RPMI7951 (cell line): ENCODE measurements at regions not wholly inside any gene's neighbourhood (a gene's known extent, or its start where the extent isn't known, plus 50 kb on each side); places are given as distances from the start of the nearest gene placed in this dataset.

Source experiments
- DNase-seq: peaks from one replicate; pipeline ENCODE4 v3.0.0-alpha.2; 2012; ENCODE audit warnings: low read depth

DNA sequence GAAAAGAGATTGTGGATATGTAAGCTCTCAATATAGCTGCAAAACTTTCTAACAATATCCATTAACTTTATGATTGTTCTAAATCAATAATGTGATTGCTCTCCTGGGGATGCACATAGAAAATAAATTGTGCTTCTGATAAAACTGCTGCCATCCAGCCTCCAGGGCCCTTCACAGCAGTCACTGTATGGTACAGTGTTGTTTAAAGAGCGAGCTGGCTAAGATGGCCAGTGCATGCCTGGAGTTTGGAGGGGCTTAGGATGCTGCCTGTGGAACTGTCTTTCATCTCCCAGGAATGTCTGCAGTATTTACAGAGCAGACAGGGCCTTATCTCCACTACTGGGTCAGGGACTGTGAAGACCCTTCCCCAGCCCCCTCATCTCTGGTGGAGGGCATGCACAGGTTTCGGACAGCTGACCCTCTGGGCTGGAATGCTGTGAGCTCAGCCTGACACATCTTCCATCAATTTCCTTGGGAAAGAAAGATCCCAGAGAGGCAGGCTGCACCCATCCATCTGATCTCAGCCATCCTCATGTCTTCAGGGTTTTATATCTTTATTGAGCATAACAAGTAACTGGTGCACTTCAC is 137.0 kb downstream of the PLPP3 start:
- no peak for DNase-seq

- no peak for DNase-seq
These were observed 137.8 kb downstream of the PLPP3 start for GRCh38 chr1:56441601-56442000.

GRCh38 chr1:56439610-56440264 is 139.6 kb downstream of the PLPP3 start:
- DNase-seq, result no peak

GRCh38 chr1:56438901-56439551 is 140.3 kb downstream of the PLPP3 start:
- DNase-seq, result no peak

DNA sequence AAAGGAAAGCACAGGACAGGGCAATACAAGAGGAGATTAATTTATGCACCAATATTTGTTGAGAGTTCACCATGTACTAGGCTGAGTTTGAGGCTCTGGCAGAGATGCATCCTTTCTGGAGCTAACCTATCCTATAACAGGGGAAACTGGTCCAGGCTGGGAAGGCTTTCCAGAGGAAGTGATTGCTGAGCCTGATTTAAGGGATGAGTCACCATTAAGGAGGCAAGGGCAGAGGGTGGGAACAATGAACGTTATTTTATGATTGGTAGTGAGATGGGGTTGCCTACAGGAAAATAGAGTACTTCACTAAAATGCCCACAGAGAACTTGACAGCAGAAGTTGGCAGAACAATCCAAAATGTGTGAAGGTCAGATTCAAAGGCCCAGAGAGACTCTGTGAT is 141.4 kb downstream of the PLPP3 start:
- peak; percentile 64 for DNase-seq

DNA sequence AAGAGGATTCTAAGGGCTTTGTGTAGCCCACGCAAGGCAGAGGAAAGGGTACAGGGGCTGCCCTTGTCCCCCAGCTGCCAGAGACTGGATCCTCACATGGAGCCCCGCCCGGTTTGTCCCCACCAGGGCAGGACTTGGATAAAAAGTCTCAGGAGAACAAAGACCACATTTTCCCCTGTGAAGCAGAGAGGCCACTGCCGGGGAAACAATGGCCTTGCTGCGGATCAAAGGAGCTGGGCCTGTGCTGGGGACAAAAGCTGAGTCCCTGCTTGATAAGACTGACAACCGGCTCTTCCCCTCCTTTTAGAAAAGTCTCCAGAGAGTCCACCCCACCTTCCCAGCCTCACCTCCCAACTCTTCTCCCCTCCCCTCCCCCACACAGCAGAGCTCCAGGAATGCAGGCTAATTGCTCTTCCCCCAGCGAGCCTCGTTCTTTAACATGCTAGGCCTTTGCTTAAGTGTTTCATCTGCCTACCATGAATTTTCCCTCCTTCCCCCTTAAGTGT is 142.4 kb downstream of the PLPP3 start:
- DNase-seq, result no peak

- no peak for DNase-seq
These were observed 143.1 kb downstream of the PLPP3 start for GRCh38 chr1:56436296-56436695.

- DNase-seq, result no peak
These were observed 143.7 kb downstream of the PLPP3 start for GRCh38 chr1:56435434-56436262.

GRCh38 chr1:56434740-56435139 is 144.6 kb downstream of the PLPP3 start:
- DNase-seq, result peak; percentile 64

DNA sequence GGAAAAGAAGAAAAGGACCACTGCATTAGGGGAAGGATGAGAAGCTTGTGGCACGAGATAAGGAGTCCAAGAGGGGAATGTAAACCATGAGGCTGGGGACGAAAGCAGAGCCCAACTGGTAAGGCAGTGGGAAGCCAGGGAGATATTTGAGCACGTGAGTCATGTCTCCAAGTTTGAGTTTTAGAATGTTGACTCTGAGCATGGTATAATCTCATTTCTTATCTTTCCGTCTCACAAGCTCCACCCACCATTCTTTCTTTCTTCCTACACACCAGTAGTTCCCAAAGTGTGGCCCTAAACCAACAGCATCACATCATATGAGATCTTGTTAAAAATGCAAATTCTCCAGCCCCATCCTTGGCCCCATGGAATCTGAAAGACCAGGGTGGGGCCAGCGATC is 145.3 kb downstream of the PLPP3 start:
- peak; percentile 43 for DNase-seq

- no peak for DNase-seq
These were observed 146.2 kb downstream of the PLPP3 start for GRCh38 chr1:56433056-56433577.

GRCh38 chr1:56432166-56432971 is 147.0 kb downstream of the PLPP3 start:
- no peak for DNase-seq

GRCh38 chr1:56430141-56430839 is 149.1 kb downstream of the PLPP3 start:
- DNase-seq, result no peak

- DNase-seq, result no peak
These were observed 150.1 kb downstream of the PLPP3 start for GRCh38 chr1:56429288-56429687.

DNA sequence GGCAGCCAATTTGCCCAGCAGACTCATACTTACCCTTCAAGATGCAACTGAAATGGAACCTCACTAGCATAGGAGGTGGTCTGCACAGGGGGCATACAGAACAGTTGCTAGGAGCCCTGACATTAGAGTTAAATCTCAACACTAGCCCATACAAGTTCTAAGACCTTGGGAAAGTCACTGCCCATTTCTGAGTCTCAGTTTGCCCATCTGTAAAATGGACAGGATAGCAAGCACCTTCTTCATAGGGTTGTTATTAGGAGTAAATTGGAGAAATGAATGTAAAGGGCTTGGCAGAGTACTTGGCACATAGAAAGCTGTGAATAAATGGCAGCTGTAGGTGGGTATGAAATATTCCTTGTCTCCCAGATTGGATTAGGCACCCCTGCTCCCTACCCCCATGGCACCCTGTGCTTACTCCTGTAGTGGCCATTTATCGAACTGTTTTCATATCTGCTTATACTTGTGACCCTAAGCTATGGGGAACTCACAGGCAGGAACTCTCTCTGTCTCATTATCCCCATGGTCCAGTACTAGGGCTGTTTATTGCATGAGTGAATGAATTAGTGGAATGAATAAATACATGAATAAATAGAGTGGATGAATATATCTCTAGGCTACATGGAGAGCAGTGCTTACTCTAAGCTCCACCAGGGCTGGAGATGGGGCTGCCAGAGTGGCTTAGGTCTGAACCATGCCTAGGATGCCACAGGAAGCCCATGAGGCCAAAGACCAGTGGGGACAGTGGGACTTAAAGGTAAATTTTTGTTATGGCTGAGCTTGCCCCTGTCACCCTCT is 152.6 kb downstream of the PLPP3 start:
- DNase-seq, result no peak

- DNase-seq, result no peak
These were observed 153.8 kb downstream of the PLPP3 start for GRCh38 chr1:56425494-56426037.

GRCh38 chr1:56424744-56425493 is 154.4 kb downstream of the PLPP3 start:
- DNase-seq, result peak; percentile 96

GRCh38 chr1:56423716-56424115 is 155.6 kb downstream of the PLPP3 start:
- DNase-seq, result no peak
